HG03175 (cell line): ENCODE measurements at regions not wholly inside any gene's neighbourhood (a gene's known extent, or its start where the extent isn't known, plus 50 kb on each side); places are given as distances from the start of the nearest gene placed in this dataset.

Experiments
- ATAC-seq: cut with Tn5 transposase; IDR thresholded peaks from one replicate; pipeline ENCODE4 v1.9.1; 2021; ENCODE audit warnings: mild to moderate bottlenecking, moderate library complexity; ENCODE audit not compliant: unreplicated experiment

- ATAC-seq: no peak
These were observed 609.2 kb downstream of the INSC start for GRCh38 chr11:15723966-15724365.

DNA sequence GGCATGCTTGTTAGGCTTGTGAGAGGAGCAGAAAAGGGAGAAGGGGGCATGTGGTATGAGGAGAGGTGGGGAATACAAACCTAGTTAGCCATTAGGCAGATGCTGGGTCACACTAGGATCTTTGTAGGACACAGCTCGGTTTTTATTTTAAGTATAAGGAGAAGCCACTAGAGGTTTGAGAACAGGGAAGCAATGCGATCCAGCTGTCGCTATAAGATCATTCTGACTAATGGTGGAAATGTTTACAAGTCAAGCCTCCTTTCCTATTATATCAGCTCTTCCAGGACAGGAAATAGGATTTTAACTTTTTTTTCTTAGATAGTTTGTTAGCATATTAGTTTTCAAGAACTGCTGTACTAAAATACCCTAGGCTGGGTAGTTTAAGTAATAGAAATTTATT is 609.9 kb downstream of the INSC start:
- ATAC-seq: no peak

DNA sequence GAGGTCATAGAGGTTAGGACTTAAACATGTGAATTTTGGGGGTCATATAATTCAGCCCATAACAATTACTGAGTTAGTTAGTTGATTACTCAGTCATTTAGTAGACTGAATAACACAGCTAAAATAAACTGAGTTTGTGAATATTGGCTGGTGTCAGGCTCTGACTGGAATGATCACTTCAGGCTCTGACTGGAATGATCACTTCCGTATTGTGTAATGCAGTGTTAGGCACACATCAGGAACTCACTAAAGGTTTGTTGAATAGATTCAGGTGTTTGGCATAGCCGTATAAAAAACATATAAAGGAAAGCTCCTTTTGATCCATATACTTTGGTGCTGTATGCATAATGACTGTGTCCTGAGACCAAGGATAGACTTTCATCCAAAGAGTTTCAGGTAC is 610.5 kb downstream of the INSC start:
- ATAC-seq: no peak

- ATAC-seq: no peak
These were observed 611.6 kb downstream of the INSC start for GRCh38 chr11:15726221-15726746.

GRCh38 chr11:15726893-15727519 is 612.3 kb downstream of the INSC start:
- ATAC-seq: no peak

DNA sequence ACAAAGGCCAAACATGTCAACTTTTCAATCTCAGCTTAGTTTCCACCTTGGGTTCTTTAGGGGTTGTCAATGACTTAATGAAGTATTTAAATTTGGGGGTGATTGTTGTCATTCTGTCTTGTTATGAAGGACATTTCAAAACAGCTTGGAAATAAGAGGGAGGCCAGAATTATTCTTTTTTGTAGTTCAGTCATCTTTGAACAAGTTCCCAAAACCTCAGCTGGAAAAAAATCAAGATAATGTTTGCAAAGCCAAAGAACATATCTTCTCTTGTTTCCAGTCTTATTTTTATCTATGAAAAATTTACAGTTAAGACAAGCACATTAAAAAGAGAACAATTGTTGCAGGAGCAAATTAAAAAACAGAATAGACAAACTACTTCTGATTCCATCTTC is 612.8 kb downstream of the INSC start:
- ATAC-seq: no peak

DNA sequence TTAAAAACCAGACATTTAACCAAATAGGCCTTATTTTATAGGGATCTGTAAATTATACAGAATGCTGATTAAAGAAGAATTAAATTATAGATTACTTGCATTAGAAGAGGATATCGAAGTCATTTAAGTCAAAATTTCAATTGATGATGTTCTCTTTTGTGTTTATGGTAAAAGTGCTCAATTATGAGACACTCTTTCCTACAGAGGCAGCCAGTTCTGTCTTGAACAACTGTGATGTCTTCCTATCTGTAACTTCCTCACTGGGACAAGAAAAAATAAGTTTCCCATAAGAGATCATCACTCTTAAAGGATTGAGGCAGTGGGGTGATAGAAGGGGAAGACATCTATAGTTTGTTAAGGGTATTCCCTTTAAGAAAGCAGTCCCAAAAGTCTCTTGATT is 613.5 kb downstream of the INSC start:
- no peak for ATAC-seq

- no peak for ATAC-seq
These were observed 615.7 kb downstream of the INSC start for GRCh38 chr11:15730263-15730994.

- ATAC-seq: no peak
These were observed 616.3 kb downstream of the INSC start for GRCh38 chr11:15730995-15731385.

DNA sequence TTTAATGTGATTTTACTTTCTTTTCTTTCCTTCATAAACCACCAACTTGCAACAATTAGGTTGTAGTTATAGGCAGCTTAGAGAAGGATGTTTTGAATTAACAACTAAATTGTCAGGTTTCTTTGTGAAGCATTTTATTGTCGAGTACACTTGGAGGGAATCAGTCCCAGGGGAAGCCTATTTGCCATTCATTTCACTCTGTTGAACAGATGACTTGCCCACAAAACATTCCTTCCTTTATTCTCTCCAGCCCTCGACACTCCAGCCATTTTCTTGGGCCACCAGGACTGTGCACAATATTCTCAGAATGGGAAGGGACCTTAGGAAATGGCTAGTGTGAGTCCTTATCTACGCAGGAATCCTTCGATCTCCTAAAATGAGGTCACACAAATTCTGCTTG is 620.6 kb downstream of the SOX6 start:
- no peak for ATAC-seq

DNA sequence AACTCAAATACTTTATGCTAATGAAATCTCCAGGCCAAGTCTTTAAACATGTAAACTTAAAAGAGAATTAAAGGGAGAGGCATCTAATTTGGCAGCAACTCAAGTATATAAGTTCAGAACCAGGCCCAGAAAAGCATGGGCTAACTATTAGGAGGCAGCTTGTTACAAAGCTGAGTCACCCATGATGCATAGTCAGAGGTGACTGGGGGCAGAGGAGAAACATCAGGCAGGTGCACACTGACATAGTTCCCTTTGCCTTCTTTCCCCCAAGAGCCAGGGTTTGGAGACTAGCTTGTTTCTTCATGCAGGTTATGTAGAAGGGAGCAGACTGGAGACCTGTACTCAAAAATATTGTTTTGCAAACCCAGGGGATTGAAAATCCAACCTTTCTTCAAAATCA is 619.0 kb downstream of the SOX6 start:
- no peak for ATAC-seq

- ATAC-seq: no peak
These were observed 617.4 kb downstream of the SOX6 start for GRCh38 chr11:15738931-15739330.

DNA sequence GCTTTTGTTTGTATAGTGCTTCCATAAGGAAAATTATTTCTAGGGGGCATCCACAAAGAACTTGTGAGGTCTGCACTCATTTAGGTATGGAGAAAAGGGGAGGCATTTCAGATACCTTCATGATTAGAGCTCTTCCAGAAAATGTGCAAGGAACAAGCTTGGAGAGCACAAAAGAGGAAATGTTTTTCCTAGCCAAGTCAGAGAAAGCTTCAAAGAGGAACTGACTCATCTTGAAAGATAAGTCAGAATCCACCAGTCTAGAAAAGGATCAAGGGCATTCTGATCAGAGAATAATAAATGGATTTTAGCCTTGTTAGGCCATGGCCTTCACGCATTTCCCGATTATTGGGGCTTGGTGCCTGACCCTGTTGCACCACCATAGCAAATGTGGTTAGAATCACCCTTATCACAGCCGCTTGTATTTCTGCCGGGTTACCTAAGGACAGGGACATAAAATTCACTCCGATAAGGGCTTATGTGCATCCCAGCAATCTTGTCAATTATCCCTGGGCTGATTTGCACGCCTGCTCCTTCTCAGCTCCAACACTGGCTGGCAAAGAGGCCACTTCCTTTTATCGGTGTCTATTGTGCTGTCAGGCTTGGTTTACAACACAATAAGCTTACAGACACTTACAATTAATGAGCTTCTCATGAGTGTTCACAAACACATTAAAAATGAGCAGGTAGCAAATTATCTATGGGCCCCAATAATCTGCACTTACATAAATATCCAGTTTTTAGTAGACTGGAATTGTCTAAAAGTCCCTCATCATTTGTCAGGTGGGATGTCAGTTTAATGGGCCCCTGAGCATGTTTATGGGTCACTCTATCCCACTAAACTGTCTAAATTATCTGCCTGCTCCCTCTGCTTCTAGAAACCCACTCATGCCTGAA is 613.5 kb downstream of the SOX6 start:
- no peak for ATAC-seq

- ATAC-seq: no peak
These were observed 611.7 kb downstream of the SOX6 start for GRCh38 chr11:15744693-15745092.

GRCh38 chr11:15745266-15745665 is 611.1 kb downstream of the SOX6 start:
- no peak for ATAC-seq

GRCh38 chr11:15747671-15748070 is 608.7 kb downstream of the SOX6 start:
- ATAC-seq: no peak

DNA sequence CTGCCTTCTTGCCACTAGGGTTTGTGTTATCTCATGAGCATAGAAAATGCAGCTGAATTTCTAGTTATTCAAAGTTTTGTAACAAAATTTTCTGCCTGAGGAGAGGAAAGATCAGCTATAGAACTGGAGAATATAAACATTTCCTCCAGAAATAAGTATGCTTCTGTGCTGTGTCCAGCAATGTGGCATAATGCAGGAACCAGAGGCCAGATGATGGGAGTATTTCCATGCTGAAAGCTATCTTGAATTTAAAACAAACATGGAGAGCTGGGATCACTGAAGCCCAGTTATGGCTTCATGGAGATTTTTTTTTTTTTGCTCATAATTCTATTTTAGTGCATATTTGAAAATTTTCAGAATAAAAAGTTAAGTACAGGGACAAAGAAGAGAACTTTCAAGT is 608.2 kb downstream of the SOX6 start:
- no peak for ATAC-seq

DNA sequence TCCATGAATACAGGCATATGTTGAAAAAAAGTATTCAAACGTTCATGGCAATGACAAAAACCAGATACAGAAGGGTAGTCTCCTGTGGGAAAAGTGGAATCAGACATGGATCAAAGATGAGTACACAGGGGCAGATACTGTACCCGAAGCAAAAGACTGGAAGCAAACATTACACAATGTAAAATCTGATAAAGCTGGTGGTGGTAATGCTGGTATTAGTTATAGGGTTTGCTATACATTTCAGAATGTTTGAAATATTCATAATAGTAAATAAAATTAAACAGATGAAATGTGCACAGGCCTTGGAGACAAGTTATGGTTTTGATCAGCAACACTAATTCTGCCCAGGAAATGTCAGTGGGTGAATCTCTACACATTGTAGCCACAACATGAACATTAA is 607.6 kb downstream of the SOX6 start:
- ATAC-seq: no peak

GRCh38 chr11:15750535-15751308 is 605.6 kb downstream of the SOX6 start:
- no peak for ATAC-seq

- ATAC-seq: no peak
These were observed 602.1 kb downstream of the SOX6 start for GRCh38 chr11:15754221-15754620.
